Neuronal stem cell (in vitro differentiated cells): ENCODE measurements at regions not wholly inside any gene's neighbourhood (a gene's known extent, or its start where the extent isn't known, plus 50 kb on each side); places are given as distances from the start of the nearest gene placed in this dataset.

Experiments used
- DNase-seq: peaks from one replicate; pipeline ENCODE4 v3.0.0-alpha.2; 2013; ENCODE audit warnings: low spot score
- H2AFZ ChIP-seq: one replicate; pipeline ENCODE4 v1.6.1; 2013; ENCODE audit warnings: mild to moderate bottlenecking, low read length, inconsistent platforms
- H2AK5ac ChIP-seq: 2 replicates; pipeline ENCODE4 v1.6.1; 2013; ENCODE audit warnings: low read depth, mild to moderate bottlenecking, inconsistent platforms, low read length, moderate library complexity, mixed read lengths
- H2BK120ac ChIP-seq: 2 replicates; pipeline ENCODE4 v1.6.1; 2013; ENCODE audit warnings: low read depth, mild to moderate bottlenecking, inconsistent platforms, low read length, moderate library complexity, mixed read lengths
- H2BK12ac ChIP-seq: one replicate; pipeline ENCODE4 v1.6.1; 2013; ENCODE audit warnings: low read length, inconsistent platforms
- H2BK15ac ChIP-seq: 2 replicates; pipeline ENCODE4 v1.6.1; 2013; ENCODE audit warnings: mild to moderate bottlenecking, low read length, inconsistent platforms, mixed read lengths
- H2BK5ac ChIP-seq: one replicate; pipeline ENCODE4 v1.6.1; 2013; ENCODE audit warnings: inconsistent platforms, mild to moderate bottlenecking, low read length, moderate library complexity
- H3K14ac ChIP-seq: one replicate; pipeline ENCODE4 v1.6.1; 2013; ENCODE audit warnings: low read length, inconsistent platforms
- H3K18ac ChIP-seq: 2 replicates; pipeline ENCODE4 v1.6.1; 2013; ENCODE audit warnings: low read length, inconsistent platforms
- H3K23ac ChIP-seq: 2 replicates; pipeline ENCODE4 v1.6.1; 2013; ENCODE audit warnings: low read depth, mild to moderate bottlenecking, mixed read lengths, low read length, inconsistent platforms; ENCODE audit not compliant: poor library complexity
- H3K27ac ChIP-seq: replicated peaks from 3 replicates; pipeline ENCODE4 v1.5.1; 2013; ENCODE audit warnings: low read length, inconsistent platforms
- H3K27me3 ChIP-seq, 3 experiments: 2 replicates each; pipeline ENCODE4 v1.6.1; 2013; ENCODE audit warnings: low read length in 3 of 3, mild to moderate bottlenecking in 2 of 3, inconsistent platforms in 1 of 3, low read depth in 1 of 3, mixed read lengths in 1 of 3, moderate library complexity in 1 of 3; ENCODE audit not compliant: control insufficient read depth in 3 of 3, insufficient read depth in 3 of 3
- H3K36me3 ChIP-seq, 2 donors: replicated peaks in 1 of 2; 2 replicates each; pipeline ENCODE4 v1.6.1; 2013; ENCODE audit warnings: low read length in 2 of 2; ENCODE audit not compliant: control insufficient read depth in 2 of 2, insufficient read depth in 2 of 2
- H3K4ac ChIP-seq: 2 replicates; pipeline ENCODE4 v1.6.1; 2013; ENCODE audit warnings: inconsistent platforms, mild to moderate bottlenecking, low read length, moderate library complexity
- H3K4me1 ChIP-seq, 2 donors: 1 replicate in 1 of 2; 2 replicates in 1 of 2; pipeline ENCODE4 v1.6.1; 2013; ENCODE audit warnings: low read length in 2 of 2, low read depth in 1 of 2; ENCODE audit not compliant: control insufficient read depth in 2 of 2, insufficient read depth in 1 of 2
- H3K4me2 ChIP-seq: one replicate; pipeline ENCODE4 v1.6.1; 2013; ENCODE audit warnings: mild to moderate bottlenecking, low read length, inconsistent platforms; ENCODE audit not compliant: insufficient read depth, poor library complexity, severe bottlenecking
- H3K4me3 ChIP-seq, 2 donors: 2 replicates each; pipeline ENCODE4 v1.5.1; 2013; ENCODE audit warnings: low read length in 2 of 2, mild to moderate bottlenecking in 2 of 2, inconsistent platforms in 1 of 2, moderate library complexity in 1 of 2
- H3K79me1 ChIP-seq: one replicate; pipeline ENCODE4 v1.6.1; 2013; ENCODE audit warnings: low read depth, mild to moderate bottlenecking, inconsistent platforms, low read length, moderate library complexity
- H3K9ac ChIP-seq: one replicate; pipeline ENCODE4 v1.6.1; 2013; ENCODE audit warnings: mild to moderate bottlenecking, low read depth, low read length, inconsistent platforms; ENCODE audit not compliant: poor library complexity
- H3K9me3 ChIP-seq, 2 donors: replicated peaks in 1 of 2; 2 replicates each; pipeline versions ENCODE3 to v1.6.1; 2013; ENCODE audit warnings: low read length in 2 of 2, mild to moderate bottlenecking in 2 of 2, inconsistent platforms in 1 of 2, low read depth in 1 of 2, mixed read lengths in 1 of 2, moderate library complexity in 1 of 2; ENCODE audit not compliant: control insufficient read depth in 2 of 2, insufficient read depth in 1 of 2
- H4K8ac ChIP-seq: one replicate; pipeline ENCODE4 v1.6.1; 2013; ENCODE audit warnings: low read depth, mild to moderate bottlenecking, inconsistent platforms, low read length, moderate library complexity
- H4K91ac ChIP-seq: one replicate; pipeline ENCODE4 v1.6.1; 2013; ENCODE audit warnings: low read length, low read depth, mild to moderate bottlenecking, inconsistent platforms; ENCODE audit not compliant: poor library complexity
- whole genome bisulfite sequencing, 2 donors: extraction: QIAGEN DNeasy Blood & Tissue Kit; methylation state at CpG; one replicate each; pipeline ENCODE4 v1.1.7; 2013; ENCODE audit warnings: missing lambda C conversion rate in 2 of 2, mixed read lengths in 1 of 2; ENCODE audit not compliant: insufficient read length in 2 of 2, insufficient replicate concordance in 1 of 2; ENCODE audit errors: extremely low coverage in 2 of 2; 5-methylcytosine and 5-hydroxymethylcytosine counted together

- WGBS, 2 donors: no CpG with 5 or more reads among the region's 11 CpGs
- DNase-seq: no peak
These were observed 213.1 kb upstream of the STXBP5 start for GRCh38 chr6:146990821-146991798.

DNA sequence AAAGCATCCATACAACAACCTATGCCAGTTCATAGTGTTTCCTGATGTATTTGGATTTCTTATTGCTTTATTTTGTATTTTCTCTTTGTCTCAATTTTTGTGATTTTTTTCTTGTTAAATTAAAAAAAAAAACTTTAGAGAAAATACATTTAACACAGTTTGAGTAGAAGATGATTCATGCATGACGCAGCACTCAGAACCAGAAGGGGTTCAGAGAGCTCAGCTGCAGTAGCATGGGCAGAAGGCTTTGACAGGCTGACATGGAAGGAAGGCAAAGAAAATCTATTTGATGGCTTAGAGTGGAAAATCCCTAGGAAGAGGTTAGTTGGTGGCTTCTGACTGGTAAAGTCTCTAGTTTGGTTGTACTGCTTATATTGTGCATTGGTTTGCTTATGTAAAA, 207.2 kb upstream of the STXBP5 start:
- H3K4me2 ChIP-seq: no peak overlapping the region
- H2BK120ac ChIP-seq: no peak overlapping the region
- H3K14ac ChIP-seq: no peak overlapping the region
- no peak overlapping the region for H2BK12ac ChIP-seq
- H3K4ac ChIP-seq: no peak overlapping the region
- H2BK5ac ChIP-seq: no peak overlapping the region
- H3K27ac ChIP-seq: no peak overlapping the region
- no peak overlapping the region for H3K23ac ChIP-seq
- H4K8ac ChIP-seq: no peak overlapping the region
- H2AK5ac ChIP-seq: no peak overlapping the region
- H3K18ac ChIP-seq: no peak overlapping the region
- H2BK15ac ChIP-seq: no peak overlapping the region
- no peaks in the 10 kb centered on the region for H3K9me3 ChIP-seq
- H3K4me3 ChIP-seq: no peak overlapping the region
- no peak overlapping the region for H3K9ac ChIP-seq
- H3K79me1 ChIP-seq: peaks cover 2% of the 10 kb centered on the region
- no peaks in the 10 kb centered on the region for H3K36me3 ChIP-seq
- no peak overlapping the region for H4K91ac ChIP-seq
- no peak overlapping the region for H2AFZ ChIP-seq
- H3K4me1 ChIP-seq: no peaks in the 10 kb centered on the region
- no CpG with 5 or more reads among the region's 1 CpG for WGBS, 2 donors
- no peaks in the 10 kb centered on the region for H3K27me3 ChIP-seq
- DNase-seq: no peak

More at GRCh38 chr6:146990821-146991798, 213.1 kb upstream of the STXBP5 start:
- Histone ChIP-seq H3K4ac (no peak overlapping the region), H2BK15ac (no peak overlapping the region), H3K79me1 (peaks cover 2% of the 10 kb centered on the region), H2BK12ac (no peak overlapping the region), H4K91ac (no peak overlapping the region), H3K27me3 (no peaks in the 10 kb centered on the region), H3K14ac (no peak overlapping the region), H3K4me3 (no peak overlapping the region), H3K27ac (no peak overlapping the region), H3K4me2 (no peak overlapping the region), H3K36me3 (no peaks in the 10 kb centered on the region), H2BK120ac (no peak overlapping the region), H3K18ac (no peak overlapping the region), H3K4me1 (peaks cover 0 to 2% of the 10 kb centered on the region in 2 donors), H2AK5ac (no peak overlapping the region), H4K8ac (no peak overlapping the region), H3K9me3 (no peaks in the 10 kb centered on the region), H3K9ac (no peak overlapping the region), H2BK5ac (no peak overlapping the region), H3K23ac (no peak overlapping the region), H2AFZ (no peak overlapping the region)

- Histone ChIP-seq H3K9me3 (no peaks in the 10 kb centered on the region), H3K14ac (no peak overlapping the region), H2BK5ac (no peak overlapping the region), H3K79me1 (no peaks in the 10 kb centered on the region), H3K27me3 (no peaks in the 10 kb centered on the region), H2AFZ (no peak overlapping the region), H2BK15ac (no peak overlapping the region), H4K8ac (no peak overlapping the region), H3K23ac (no peak overlapping the region), H4K91ac (no peak overlapping the region), H3K18ac (no peak overlapping the region), H2AK5ac (no peak overlapping the region), H2BK120ac (no peak overlapping the region), H3K27ac (no peak overlapping the region), H3K4me2 (no peak overlapping the region), H2BK12ac (no peak overlapping the region), H3K36me3 (no peaks in the 10 kb centered on the region), H3K9ac (no peak overlapping the region), H3K4ac (no peak overlapping the region), H3K4me1 (no peaks in the 10 kb centered on the region), H3K4me3 (no peak overlapping the region)
- no CpG with 5 or more reads among the region's 5 CpGs for WGBS, 2 donors
- no peak for DNase-seq
These were observed 204.5 kb upstream of the STXBP5 start for GRCh38 chr6:146999766-147000165.

- Histone ChIP-seq H3K27me3 (no peaks in the 10 kb centered on the region), H2BK15ac (no peak overlapping the region), H3K9me3 (no peaks in the 10 kb centered on the region), H3K14ac (no peak overlapping the region), H4K8ac (no peak overlapping the region), H2AFZ (no peak overlapping the region), H3K36me3 (no peaks in the 10 kb centered on the region), H3K9ac (no peak overlapping the region), H3K27ac (no peak overlapping the region), H2BK5ac (no peak overlapping the region), H3K18ac (no peak overlapping the region), H3K4me3 (no peak overlapping the region), H3K4ac (no peak overlapping the region), H2AK5ac (no peak overlapping the region), H2BK12ac (no peak overlapping the region), H3K4me1 (no peaks in the 10 kb centered on the region), H3K4me2 (no peak overlapping the region), H3K23ac (no peak overlapping the region), H3K79me1 (no peaks in the 10 kb centered on the region), H4K91ac (no peak overlapping the region), H2BK120ac (no peak overlapping the region)
- DNase-seq: no peak
- no CpG with 5 or more reads among the region's 9 CpGs for WGBS, 2 donors
These were observed 203.4 kb upstream of the STXBP5 start for GRCh38 chr6:147000545-147001488.
